Stimulated activated CD4-positive, alpha-beta T cell treated with anti-CD3 and anti-CD28 coated beads, Interleukin-2, amount 100 ng/mL, for 4 hours (primary cell): ENCODE measurements at regions not wholly inside any gene's neighbourhood (a gene's known extent, or its start where the extent isn't known, plus 50 kb on each side); places are given as distances from the start of the nearest gene placed in this dataset.

Experiments used
- DNase-seq: peaks from one replicate; pipeline ENCODE4 v3.0.0-alpha.2; 2020; ENCODE audit warnings: low read depth

DNA sequence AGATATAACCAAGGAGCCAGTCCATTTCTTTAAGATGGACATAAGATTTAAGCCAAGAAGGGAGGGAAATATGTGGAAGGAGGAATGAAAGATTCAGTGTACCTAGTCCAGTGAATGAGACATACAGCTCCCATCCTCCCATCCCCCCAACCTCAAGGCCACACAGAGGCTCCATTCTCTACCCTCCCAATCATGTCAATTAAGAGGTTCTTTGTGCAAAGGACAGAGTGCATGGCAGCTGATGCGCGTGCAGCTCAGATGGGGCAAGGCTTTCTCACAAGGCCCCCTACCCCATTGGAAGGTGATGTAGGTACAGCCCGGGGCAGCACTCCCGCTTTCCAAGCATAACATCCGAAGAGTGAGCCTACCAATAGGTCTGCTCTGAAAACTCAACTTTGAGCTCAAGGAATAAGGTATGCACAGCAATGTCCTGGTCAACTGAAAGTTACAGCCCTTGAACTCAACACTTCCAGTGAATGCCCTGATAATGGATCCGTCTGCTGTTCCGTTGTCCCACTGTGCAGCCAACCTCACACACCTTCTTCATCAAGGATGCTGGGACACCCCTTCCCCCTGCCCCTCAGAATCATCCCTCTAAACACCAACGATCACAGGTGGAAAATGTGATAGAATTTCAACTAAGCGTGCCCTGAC, 458.1 kb downstream of the SOX9 start:
- no peak for DNase-seq

DNA sequence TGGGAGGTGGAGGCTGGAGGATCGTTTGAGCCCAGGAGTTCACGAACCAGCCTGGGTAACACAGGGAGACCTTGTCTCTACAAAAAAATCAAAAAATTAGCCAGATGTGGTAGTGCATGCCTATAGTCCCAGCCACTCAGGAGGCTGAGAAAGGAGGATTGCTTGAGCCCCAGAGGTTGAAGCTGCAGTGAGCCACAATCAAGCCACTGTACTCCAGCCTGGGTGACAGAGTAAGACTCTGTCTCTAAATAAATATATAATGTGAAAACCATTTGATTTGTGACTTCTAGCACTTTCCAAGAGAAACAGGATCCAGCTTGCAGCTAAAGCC, 459.1 kb downstream of the SOX9 start:
- no peak for DNase-seq

DNA sequence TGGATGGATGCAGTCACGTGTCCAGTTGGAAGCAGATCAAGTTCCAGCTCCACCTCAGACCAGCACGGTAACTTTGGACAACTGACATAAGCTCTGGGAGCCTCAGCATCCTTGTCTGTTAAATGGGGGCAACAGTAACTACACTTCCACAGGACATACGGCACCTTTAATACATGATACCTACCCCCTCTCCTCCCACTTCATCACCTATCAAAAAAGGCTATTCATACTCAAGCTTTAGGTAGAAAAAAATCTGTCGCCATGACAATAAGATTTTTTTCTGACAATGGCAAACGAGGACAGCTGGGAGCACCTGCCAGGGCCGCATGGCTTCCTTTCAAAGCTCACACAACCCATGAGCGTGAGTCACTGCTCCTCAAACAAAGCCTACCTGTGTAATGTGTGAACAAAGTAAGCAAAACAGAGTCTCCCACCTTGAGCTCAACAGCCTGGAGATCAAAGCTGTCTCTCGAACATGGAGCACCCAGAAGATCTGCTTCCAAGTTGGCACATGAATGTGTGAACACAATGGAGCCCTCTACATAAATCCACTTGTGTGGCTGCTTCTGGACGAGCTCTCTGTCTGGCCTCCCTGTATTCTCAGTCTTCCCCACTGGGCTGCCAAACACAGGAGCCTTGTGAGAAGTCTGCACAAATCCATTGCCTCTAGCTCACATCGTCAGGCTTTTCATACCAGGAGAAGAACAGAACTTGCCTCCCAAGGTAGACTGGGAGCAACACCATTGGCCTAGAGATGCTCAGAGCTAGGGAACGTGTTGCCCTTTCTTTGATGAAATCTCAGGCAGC, 459.7 kb downstream of the SOX9 start:
- no peak for DNase-seq

DNA sequence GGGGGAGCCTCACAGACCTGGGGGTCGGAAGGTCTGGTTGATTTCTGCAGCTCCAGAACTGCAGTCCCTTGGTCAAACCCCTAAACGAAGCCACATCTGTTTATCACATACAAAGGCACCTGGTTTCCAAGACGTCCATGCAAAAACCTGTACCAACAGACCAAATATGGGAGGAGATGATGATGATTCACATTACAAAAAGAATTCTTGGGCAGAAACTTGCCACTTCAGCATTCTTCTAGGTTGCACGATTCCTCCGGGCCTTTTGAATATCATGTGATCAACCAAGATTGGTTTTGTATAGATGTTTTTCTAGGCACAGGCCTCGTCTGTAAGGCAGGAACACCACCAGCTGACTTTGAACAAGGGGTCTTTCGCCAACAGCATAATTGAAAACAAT, 466.3 kb downstream of the SOX9 start:
- no peak for DNase-seq

DNA sequence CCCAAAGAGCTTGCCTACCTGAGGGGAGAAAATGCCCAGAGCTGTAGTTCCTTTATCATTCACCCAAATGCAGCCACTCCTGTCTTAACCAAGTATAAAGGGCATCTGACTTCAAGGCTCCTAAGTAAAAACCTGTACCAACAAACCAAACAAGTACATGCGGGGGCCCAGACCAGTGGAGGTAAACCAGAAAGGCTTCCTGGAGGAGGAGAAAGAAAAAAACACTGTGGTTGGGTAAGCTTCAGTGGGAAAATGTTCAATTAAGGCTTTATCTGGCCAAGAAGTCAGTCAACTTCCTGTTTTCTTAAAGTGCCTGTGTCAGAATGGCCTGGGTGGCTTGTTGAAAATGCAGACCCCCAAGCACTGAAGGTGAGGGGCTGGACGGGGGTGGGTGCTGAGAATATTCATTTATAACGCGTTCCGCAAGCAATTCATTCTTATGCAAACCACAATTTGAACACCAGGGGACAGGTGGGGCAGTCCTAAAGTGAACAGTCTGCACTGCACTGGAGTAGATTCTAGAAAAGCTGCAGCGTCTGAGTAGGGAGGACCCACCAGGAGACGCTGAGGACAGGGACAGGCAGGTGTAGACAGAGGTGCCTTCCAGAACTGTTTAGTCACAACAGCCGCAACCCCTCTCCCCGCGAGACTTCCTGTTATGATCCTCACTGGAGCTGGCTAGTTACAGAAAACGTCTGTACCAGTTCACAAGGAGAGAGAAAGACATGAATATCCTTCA, 467.1 kb downstream of the SOX9 start:
- DNase-seq: no peak

DNA sequence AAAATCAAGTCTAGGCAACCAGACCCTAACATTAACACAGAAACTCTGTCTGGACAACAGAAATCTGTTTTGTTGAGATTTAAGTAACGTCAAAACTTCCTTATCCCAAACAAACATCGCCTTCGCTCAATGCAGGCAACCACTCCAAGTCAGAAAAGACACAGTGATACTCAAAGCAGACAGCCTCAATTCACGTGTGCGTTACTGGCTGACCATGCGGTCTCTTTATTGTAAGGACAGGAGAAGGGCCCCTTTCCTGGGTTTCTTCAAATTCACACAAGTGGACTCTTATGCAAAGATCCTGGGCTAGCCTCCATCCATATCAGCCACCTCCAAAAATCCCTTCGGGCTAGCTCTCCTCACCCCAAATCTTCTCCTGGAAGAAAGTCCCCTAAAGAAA, 467.7 kb downstream of the SOX9 start:
- no peak for DNase-seq

DNA sequence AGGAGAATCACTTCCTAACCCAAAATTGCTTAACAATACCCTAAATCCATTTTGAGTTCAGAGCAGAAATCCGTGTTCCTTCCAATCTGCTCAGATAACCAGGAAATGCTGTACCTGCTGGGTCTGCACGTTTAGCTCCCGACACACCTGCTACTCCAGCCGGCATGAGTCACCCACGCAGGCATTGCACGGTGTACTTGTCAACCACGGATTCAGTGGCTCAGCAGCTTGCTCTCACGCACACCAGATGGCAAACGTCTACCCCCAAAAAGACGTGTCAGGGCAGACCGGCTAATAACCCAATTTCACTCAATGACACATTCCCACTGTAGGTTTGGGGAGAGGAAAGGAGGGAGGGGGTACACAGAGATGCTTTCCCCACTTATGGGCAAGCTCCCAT, 468.1 kb downstream of the SOX9 start:
- DNase-seq: no peak

DNA sequence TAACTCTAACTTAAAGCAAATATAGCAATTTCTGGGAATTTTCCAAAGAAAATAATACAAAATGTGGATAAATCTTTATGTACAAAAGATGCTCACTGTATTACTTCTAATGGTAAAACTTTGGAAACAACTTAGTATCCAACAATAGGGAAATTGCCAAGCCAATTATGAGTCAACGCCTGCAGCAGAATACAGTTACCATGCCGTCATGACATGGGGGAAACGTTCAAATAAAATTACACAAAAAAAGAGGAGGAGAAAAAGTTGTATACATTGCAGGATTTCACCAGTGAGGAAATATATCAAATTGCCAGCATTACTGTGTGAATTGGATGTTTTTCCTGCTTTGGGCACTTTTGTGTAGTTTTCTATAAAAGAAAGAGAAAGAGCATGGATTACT, 469.6 kb downstream of the SOX9 start:
- DNase-seq: no peak

DNA sequence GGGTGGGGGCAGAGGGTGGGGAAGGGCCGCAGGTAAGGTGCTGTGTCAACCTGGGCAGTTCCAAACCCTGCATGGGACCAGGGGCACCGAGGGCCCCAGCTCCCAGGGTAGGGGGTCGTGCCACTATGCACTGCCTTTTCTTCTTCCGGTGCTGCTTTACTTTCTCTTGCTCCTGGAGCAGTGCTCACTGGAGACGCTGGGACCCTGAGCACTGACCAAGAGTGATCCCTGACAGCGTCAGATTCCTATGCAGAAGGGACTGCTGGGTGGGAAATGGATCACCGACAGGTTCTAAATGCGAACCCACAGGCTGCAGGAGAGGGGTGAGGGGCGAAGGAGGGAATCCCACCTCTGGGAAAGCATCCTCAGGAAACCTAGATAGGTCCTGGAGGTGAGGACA, 470.1 kb downstream of the SOX9 start:
- no peak for DNase-seq

DNA sequence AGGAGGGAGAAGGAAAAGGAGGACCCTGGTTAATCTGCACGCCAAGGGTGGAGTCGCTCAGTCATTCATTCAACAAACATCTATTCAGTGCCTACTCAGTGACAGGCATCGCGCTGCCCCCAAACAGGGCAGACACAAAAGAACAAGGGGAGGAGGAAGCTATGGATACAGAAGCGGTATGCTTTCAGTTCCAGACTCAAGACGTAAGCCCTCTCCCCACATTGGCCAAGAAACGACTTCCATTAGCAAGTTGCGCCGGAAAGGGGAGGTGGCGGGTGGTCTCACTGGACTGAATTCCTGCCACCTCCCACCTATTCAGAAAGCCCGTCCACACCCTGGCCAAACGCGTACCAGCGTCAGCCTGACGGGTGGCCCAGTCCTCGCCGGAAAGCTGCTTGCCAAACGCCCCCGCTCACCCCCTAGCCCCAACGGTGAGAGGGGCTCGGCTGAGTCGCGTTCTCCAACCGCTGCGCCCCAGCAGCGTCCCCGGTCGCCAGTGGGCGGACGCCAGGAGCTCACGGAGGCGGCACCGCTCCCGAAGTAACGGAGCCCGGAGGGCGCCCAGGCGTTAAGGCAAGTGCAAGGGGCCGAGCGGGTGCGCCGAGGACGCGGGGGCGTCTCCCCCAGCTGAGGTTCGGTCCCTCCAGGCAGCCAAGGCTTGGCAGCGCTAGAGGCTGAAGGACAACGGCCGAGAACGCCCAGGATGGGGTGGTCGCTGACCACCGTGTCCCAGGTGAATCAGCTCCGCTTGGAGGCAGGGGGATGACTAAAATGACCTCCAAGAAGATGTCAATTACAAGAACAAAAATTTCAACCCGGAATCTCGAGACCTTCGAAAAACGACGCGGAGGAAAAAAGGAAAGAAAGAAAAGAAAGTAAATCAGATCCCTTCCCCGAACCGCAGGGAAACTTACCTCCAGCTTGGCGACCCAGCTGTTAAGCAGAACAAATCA, 470.7 kb downstream of the SOX9 start:
- no peak for DNase-seq

DNA sequence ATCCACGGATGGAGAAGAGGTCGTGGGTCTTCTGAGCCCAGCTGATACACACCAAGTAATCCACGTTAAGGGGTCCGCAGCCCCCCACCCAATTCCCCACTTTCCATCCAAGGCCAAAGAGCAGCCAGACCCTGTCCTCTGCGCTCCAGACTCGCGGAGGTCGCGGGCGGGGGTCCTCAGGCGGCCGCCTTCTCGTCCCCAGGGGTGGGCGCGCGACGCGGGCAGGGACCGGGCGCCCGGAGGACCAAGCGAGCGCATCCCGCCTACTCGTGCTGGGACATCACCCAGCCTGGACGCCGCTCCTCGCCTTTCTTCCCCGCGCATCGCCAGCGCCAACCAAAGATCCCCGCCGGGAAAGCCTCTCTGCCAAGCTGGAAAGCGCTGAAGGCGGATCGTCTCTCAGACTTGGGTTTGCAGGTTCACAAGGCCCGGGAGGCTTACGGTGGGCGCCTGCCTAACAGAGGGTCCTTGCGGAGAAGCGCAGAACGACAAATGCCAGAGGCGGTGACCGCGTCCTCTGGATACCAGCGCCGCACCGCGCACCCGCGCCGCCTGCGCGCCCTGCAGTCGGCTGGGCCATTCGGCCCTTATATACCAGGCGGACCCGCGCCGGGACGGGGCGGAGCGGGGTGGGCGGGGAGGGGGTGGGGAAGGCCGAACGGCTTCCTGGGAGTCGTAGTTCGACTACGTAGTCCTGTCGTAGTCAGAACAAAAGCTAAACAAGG, 471.6 kb downstream of the SOX9 start:
- DNase-seq: peak; percentile 7

DNA sequence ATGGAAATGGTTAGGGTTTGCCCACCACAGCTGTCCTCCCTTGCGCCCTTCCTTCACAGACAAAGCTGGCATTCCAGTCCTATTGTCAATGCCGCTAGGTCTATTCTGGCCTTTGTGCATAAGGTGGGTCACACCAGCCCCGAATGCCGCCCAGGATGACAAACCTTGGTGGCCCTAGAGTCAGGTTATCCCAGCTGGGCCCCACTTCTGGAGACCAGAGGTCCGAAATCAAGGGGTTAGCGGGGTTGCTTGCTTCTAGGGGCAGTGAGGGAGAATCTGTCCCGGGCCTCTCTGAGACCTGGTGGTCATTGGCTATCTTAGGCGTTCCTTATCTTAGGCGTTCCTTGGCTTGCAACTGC, 472.1 kb downstream of the SOX9 start:
- DNase-seq: no peak

DNA sequence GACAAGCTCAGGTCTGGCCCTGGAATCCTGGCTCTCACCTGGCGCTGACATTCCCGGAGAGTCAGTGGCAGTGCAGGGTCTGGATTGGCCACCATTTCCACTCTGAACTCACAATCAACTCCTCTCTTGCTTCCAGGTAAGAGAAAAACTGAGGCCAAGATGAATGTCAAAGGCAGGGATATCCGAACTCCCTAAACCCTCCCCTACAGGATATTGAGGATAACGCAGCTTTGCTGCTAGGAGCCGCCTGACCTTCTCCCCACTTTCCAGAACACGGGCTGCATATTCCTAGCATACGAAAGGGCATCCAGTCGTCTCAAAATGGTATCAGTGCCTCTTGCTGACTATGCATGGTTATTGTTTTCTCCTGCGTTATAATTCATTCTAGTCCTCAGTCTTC, 473.4 kb downstream of the SOX9 start:
- DNase-seq: no peak
